IMR-90 (cell line): ENCODE measurements at regions not wholly inside any gene's neighbourhood (a gene's known extent, or its start where the extent isn't known, plus 50 kb on each side); places are given as distances from the start of the nearest gene placed in this dataset.

ENCODE experiments used
- ATAC-seq: fragments of 200-7000 bp; cut with Tn5 transposase; 2 replicates; pipeline ENCODE4 v1.9.1; 2020; ENCODE audit warnings: low read depth, mild to moderate bottlenecking, moderate library complexity
- BruUV-seq: library from RNA; stranded (reverse); fragments of 400-500 nt; replicated peaks from 2 replicates; lab custom pipeline; 2021; lab: Mats Ljungman, UMichigan
- CTCF ChIA-PET: fragments of 300-600 bp; formaldehyde crosslinking; extraction: SDS; loops from one replicate; lab custom pipeline; 2021; ENCODE audit warnings: antibody characterized with exemption; lab: Yijun Ruan, JAX
- POLR2A ChIA-PET: fragments of 300-600 bp; sonication (Branson Sonifier 250); formaldehyde crosslinking; loops from one replicate; lab custom pipeline; 2022; ENCODE audit warnings: antibody characterized with exemption; ENCODE audit not compliant: unreplicated experiment; lab: Charles Lee
- DNase-seq: peaks from one replicate; pipeline ENCODE4 v3.0.0; 2013
- H2AFZ ChIP-seq: replicated peaks from 2 replicates; pipeline ENCODE3; 2013; ENCODE audit warnings: low read length, mild to moderate bottlenecking; ENCODE audit not compliant: poor library complexity
- H2AK5ac ChIP-seq: 2 replicates; pipeline ENCODE4 v1.6.1; 2013; ENCODE audit warnings: low read depth, low read length, inconsistent platforms
- H2AK9ac ChIP-seq: replicated peaks from 2 replicates; pipeline ENCODE3; 2013; ENCODE audit warnings: mild to moderate bottlenecking, low read depth, low read length, moderate library complexity; ENCODE audit not compliant: poor library complexity
- H2BK120ac ChIP-seq: 2 replicates; pipeline ENCODE4 v1.6.1; 2013; ENCODE audit warnings: low read depth, low read length, inconsistent platforms
- H2BK15ac ChIP-seq: 3 replicates; pipeline ENCODE4 v1.6.1; 2013; ENCODE audit warnings: low read depth, low read length, inconsistent platforms
- H2BK20ac ChIP-seq: 2 replicates; pipeline ENCODE4 v1.6.1; 2013; ENCODE audit warnings: low read depth, mild to moderate bottlenecking, inconsistent platforms, low read length, moderate library complexity
- H2BK5ac ChIP-seq: 2 replicates; pipeline ENCODE4 v1.6.1; 2013; ENCODE audit warnings: mild to moderate bottlenecking, low read depth, low read length, inconsistent platforms; ENCODE audit not compliant: poor library complexity, severe bottlenecking
- H3K14ac ChIP-seq: replicated peaks from 2 replicates; pipeline ENCODE4 v1.6.1; 2013; ENCODE audit warnings: low read depth, low read length, inconsistent platforms
- H3K18ac ChIP-seq: 2 replicates; pipeline ENCODE4 v1.6.1; 2013; ENCODE audit warnings: low read depth, low read length, control low read depth
- H3K23ac ChIP-seq: 2 replicates; pipeline ENCODE4 v1.6.1; 2013; ENCODE audit warnings: low read depth, low read length, inconsistent platforms
- H3K27ac ChIP-seq: 2 replicates; pipeline ENCODE4 v1.5.1; 2013; ENCODE audit warnings: mild to moderate bottlenecking, control low read depth, low read length; ENCODE audit not compliant: insufficient read depth
- H3K27me3 ChIP-seq: 2 replicates; pipeline ENCODE4 v1.6.1; 2013; ENCODE audit warnings: low read length; ENCODE audit not compliant: control insufficient read depth, insufficient read depth
- H3K36me3 ChIP-seq: 2 replicates; pipeline ENCODE4 v1.6.1; 2013; ENCODE audit warnings: low read length, mixed read lengths; ENCODE audit not compliant: control insufficient read depth, insufficient read depth
- H3K4ac ChIP-seq: 2 replicates; pipeline ENCODE4 v1.6.1; 2013; ENCODE audit warnings: low read depth, low read length, inconsistent platforms
- H3K4me1 ChIP-seq: 2 replicates; pipeline ENCODE4 v1.6.1; 2013; ENCODE audit warnings: low read length, mixed read lengths; ENCODE audit not compliant: control insufficient read depth, insufficient read depth
- H3K4me2 ChIP-seq: 2 replicates; pipeline ENCODE4 v1.6.1; 2013; ENCODE audit warnings: low read depth, mild to moderate bottlenecking, control low read depth, low read length, moderate library complexity
- H3K4me3 ChIP-seq: 2 replicates; pipeline ENCODE4 v1.5.1; 2013; ENCODE audit warnings: low read depth, mild to moderate bottlenecking, control low read depth, low read length, moderate library complexity; ENCODE audit not compliant: insufficient read depth
- H3K56ac ChIP-seq: 2 replicates; pipeline ENCODE4 v1.6.1; 2013; ENCODE audit warnings: low read length, inconsistent platforms; ENCODE audit not compliant: insufficient read depth; ENCODE audit errors: extremely low read depth
- H3K79me1 ChIP-seq, 2 experiments: 2 replicates each; pipeline ENCODE4 v1.6.1; 2013; ENCODE audit warnings: low read length in 2 of 2, inconsistent platforms in 1 of 2, low read depth in 1 of 2
- H3K9ac ChIP-seq: 2 replicates; pipeline ENCODE4 v1.6.1; 2013; ENCODE audit warnings: low read depth, low read length, control low read depth
- H3K9me1 ChIP-seq: 2 replicates; pipeline ENCODE4 v1.6.1; 2013; ENCODE audit warnings: low read length, inconsistent platforms; ENCODE audit not compliant: insufficient read depth
- H3K9me3 ChIP-seq: 2 replicates; pipeline ENCODE4 v1.6.1; 2013; ENCODE audit warnings: low read length; ENCODE audit not compliant: control insufficient read depth, insufficient read depth
- H4K20me1 ChIP-seq: 2 replicates; pipeline ENCODE4 v1.6.1; 2013; ENCODE audit warnings: low read length, inconsistent platforms; ENCODE audit not compliant: insufficient read depth
- H4K5ac ChIP-seq: 2 replicates; pipeline ENCODE4 v1.6.1; 2013; ENCODE audit warnings: mild to moderate bottlenecking, low read depth, low read length, control low read depth
- H4K8ac ChIP-seq, 2 experiments: 2 replicates each; pipeline ENCODE4 v1.6.1; 2013; ENCODE audit warnings: low read depth in 2 of 2, low read length in 2 of 2, control low read depth in 1 of 2, inconsistent platforms in 1 of 2
- H4K91ac ChIP-seq: 2 replicates; pipeline ENCODE4 v1.6.1; 2013; ENCODE audit warnings: low read depth, low read length, inconsistent platforms; ENCODE audit not compliant: insufficient read depth
- CEBPB ChIP-seq: IDR thresholded peaks from 2 replicates; pipeline ENCODE4 v1.6.1; 2012; ENCODE audit warnings: low read depth, low read length, improper control_type of control experiment
- CHD1 ChIP-seq: IDR thresholded peaks from 2 replicates; pipeline ENCODE4 v1.6.1; 2012; ENCODE audit warnings: low read depth, low read length, improper control_type of control experiment
- CTCF ChIP-seq: conservative IDR thresholded peaks from 2 replicates; pipeline ENCODE4 v1.5.1; 2012; ENCODE audit warnings: mild to moderate bottlenecking, low read depth, low read length, improper control_type of control experiment
- FOS ChIP-seq: fragments of 150-350 bp; IDR thresholded peaks from 2 replicates; pipeline ENCODE4 v1.6.1; 2016; ENCODE audit warnings: low read depth, low read length
- MAFK ChIP-seq: IDR thresholded peaks from 2 replicates; pipeline ENCODE4 v1.6.1; 2012; ENCODE audit warnings: low read depth, low read length, improper control_type of control experiment
- MAZ ChIP-seq: IDR thresholded peaks from 2 replicates; pipeline ENCODE4 v1.6.1; 2012; ENCODE audit warnings: low read depth, mild to moderate bottlenecking, low read length, improper control_type of control experiment, moderate library complexity, borderline replicate concordance
- MXI1 ChIP-seq: IDR thresholded peaks from 2 replicates; pipeline ENCODE4 v1.6.1; 2012; ENCODE audit warnings: low read depth, mild to moderate bottlenecking, low read length, moderate library complexity, borderline replicate concordance
- NFE2L2 ChIP-seq: fragments of 150-350 bp; IDR thresholded peaks from 2 replicates; pipeline ENCODE4 v1.6.1; 2016; ENCODE audit warnings: low read depth, mild to moderate bottlenecking, low read length
- POLR2A ChIP-seq: IDR thresholded peaks from 2 replicates; pipeline ENCODE4 v1.6.1; 2012; ENCODE audit warnings: mild to moderate bottlenecking, low read depth, low read length
- RFX5 ChIP-seq: IDR thresholded peaks from 2 replicates; pipeline ENCODE4 v1.8.0; 2012; ENCODE audit warnings: low read depth, mild to moderate bottlenecking, low read length, moderate library complexity
- WGBS, 2 experiments: methylation state at CpG; one replicate each; pipeline versions ENCODE4 v1.1.5 to v1.1.7; 2013; ENCODE audit warnings: missing lambda C conversion rate in 2 of 2; ENCODE audit not compliant: insufficient read length in 1 of 2; ENCODE audit errors: extremely low coverage in 2 of 2; 5-methylcytosine and 5-hydroxymethylcytosine counted together
- dilution Hi-C: fragments of 300-500 bp; cut with HindIII; formaldehyde crosslinking; loops from one replicate; pipeline ENCODE4 v1.14.3; 2018; ENCODE audit warnings: low sequenced_read_pairs; ENCODE audit not compliant: unreplicated experiment
- in situ Hi-C: fragments of 300-500 bp; cut with MboI; formaldehyde crosslinking; loops from 3 replicates; pipeline ENCODE4 v1.14.3; 2019; ENCODE audit warnings: low sequenced_read_pairs, inconsistent platforms, mixed read lengths
- intact Hi-C: fragments of 100-400 bp; cut with micrococcal nuclease; formaldehyde crosslinking; loops from 2 replicates; pipeline ENCODE4 v1.10.0; 2022
- TF ChIP-seq, protein P1 (sequence below): fragments of 150-350 bp; IDR thresholded peaks from 2 replicates; pipeline ENCODE4 v1.6.1; 2016; ENCODE audit warnings: low read depth, mild to moderate bottlenecking, low read length, moderate library complexity, borderline replicate concordance

- TF ChIP-seq, protein P1, sequence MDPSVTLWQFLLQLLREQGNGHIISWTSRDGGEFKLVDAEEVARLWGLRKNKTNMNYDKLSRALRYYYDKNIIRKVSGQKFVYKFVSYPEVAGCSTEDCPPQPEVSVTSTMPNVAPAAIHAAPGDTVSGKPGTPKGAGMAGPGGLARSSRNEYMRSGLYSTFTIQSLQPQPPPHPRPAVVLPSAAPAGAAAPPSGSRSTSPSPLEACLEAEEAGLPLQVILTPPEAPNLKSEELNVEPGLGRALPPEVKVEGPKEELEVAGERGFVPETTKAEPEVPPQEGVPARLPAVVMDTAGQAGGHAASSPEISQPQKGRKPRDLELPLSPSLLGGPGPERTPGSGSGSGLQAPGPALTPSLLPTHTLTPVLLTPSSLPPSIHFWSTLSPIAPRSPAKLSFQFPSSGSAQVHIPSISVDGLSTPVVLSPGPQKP = no peak
- no peak for TF ChIP-seq CEBPB
Observed at GRCh38 chr9:94030318-94031179, 53.7 kb upstream of the PTPDC1 start (continued).

- DNase-seq = no peak
- BruUV-seq = no TSS peak
- no peak overlapping the region for H2AK5ac ChIP-seq
- H4K8ac ChIP-seq = peak overlapping the region; percentile 62 to 85; a peak in 3 of 4 replicates
- no peaks in the 10 kb centered on the region for H3K9me1 ChIP-seq
- no peak overlapping the region for H2BK20ac ChIP-seq
- peak overlapping the region; percentile 93 for H3K4me3 ChIP-seq
- H2AFZ ChIP-seq = peak overlapping the region; percentile 96
- in situ Hi-C loops = no loop called here
- H3K4me1 ChIP-seq = no peaks in the 10 kb centered on the region
- no peak overlapping the region for H2BK5ac ChIP-seq
- no peak overlapping the region for H3K18ac ChIP-seq
- H3K4me2 ChIP-seq = peak overlapping the region; percentile 82
- peak overlapping the region; percentile 58; the same call in 1 of the 2 replicates for H3K9ac ChIP-seq
- H4K20me1 ChIP-seq = no peaks in the 10 kb centered on the region
- H2BK120ac ChIP-seq = no peak overlapping the region
- peaks cover 20 to 25% of the 10 kb centered on the region in 2 experiments for H3K79me1 ChIP-seq
- H3K4ac ChIP-seq = peak overlapping the region; percentile 19; the same call in 1 of the 2 replicates
- ATAC-seq = no peak
- peak overlapping the region; percentile 33; the same call in 1 of the 2 replicates for H3K23ac ChIP-seq
- H3K27me3 ChIP-seq = no peaks in the 10 kb centered on the region
- POLR2A ChIA-PET = no interaction called here
- H4K91ac ChIP-seq = no peak overlapping the region
- peak overlapping the region; percentile 23 for H2AK9ac ChIP-seq
- CTCF ChIA-PET = interaction anchor here (1.0 kb wide), 1 partner anchor 15 kb away, joined by 3 read pairs; no protein-coding TSS in a partner anchor
- H3K14ac ChIP-seq = peak overlapping the region; percentile 56; the same call in 1 of the 2 replicates
- H3K36me3 ChIP-seq = no peaks in the 10 kb centered on the region
- H4K5ac ChIP-seq = no peak overlapping the region
- no peak overlapping the region for H3K56ac ChIP-seq
- H3K9me3 ChIP-seq = peaks cover 3% of the 10 kb centered on the region; the same call in 1 of the 2 replicates
- peak overlapping the region; percentile 42; the same call in 1 of the 2 replicates for H3K27ac ChIP-seq
- 0% methylated on average over 1 of the region's 6 CpGs; no CpG with 5 or more reads in 1 of the 2 experiments for WGBS, 2 experiments
- dilution Hi-C loops = no loop called here
- intact Hi-C loops = loop anchor here (10.0 kb wide), 1 partner anchor 1515 kb away; no protein-coding TSS in a partner anchor
- H2BK15ac ChIP-seq = no peak overlapping the region
- TF ChIP-seq CHD1 (no peak), RFX5 (no peak), NFE2L2 (no peak), POLR2A (no peak), MAZ (no peak), FOS (no peak), CTCF (no peak), MXI1 (no peak), MAFK (no peak)
- TF ChIP-seq, protein P1 = no peak
Observed at GRCh38 chr9:94029932-94030317, 54.3 kb upstream of the PTPDC1 start.
